Naive thymus-derived CD4-positive, alpha-beta T cell (primary cell): ENCODE measurements at regions not wholly inside any gene's neighbourhood (a gene's known extent, or its start where the extent isn't known, plus 50 kb on each side); places are given as distances from the start of the nearest gene placed in this dataset.

Experiments used
- ATAC-seq: fragments of 150-1000 bp; cut with Tn5 transposase; 2 replicates; pipeline ENCODE4 v1.10.0; 2021; ENCODE audit warnings: mild to moderate bottlenecking, moderate library complexity
- CTCF ChIA-PET: fragments of 350-600 bp; sonication (Branson Sonifier 250); formaldehyde crosslinking; loops from one replicate; lab custom pipeline; 2021; ENCODE audit warnings: antibody characterized with exemption; lab: Charles Lee
- POLR2A ChIA-PET: fragments of 350-600 bp; sonication (Branson Sonifier 250); formaldehyde crosslinking; loops from one replicate; lab custom pipeline; 2021; ENCODE audit warnings: antibody characterized with exemption, inconsistent platforms; lab: Charles Lee
- DNase-seq, 9 donors: peaks; one replicate each; pipeline versions ENCODE4 v3.0.0 to v3.0.0-alpha.2; 2020 to 2022; ENCODE audit warnings: mixed read lengths in 1 of 9
- H3K27ac ChIP-seq: one replicate; pipeline ENCODE4 v1.7.0; 2013; ENCODE audit warnings: mild to moderate bottlenecking, low read depth, low read length, moderate library complexity
- H3K27me3 ChIP-seq, 2 donors: one replicate each; pipeline ENCODE4 v1.7.0; 2013; ENCODE audit warnings: low read length in 2 of 2, mild to moderate bottlenecking in 2 of 2, moderate library complexity in 2 of 2; ENCODE audit not compliant: control insufficient read depth in 2 of 2, insufficient read depth in 2 of 2
- H3K36me3 ChIP-seq, 3 experiments: 1 replicate in 2 of 3; 2 replicates in 1 of 3; pipeline ENCODE4 v1.7.0; 2013; ENCODE audit warnings: low read length in 3 of 3, mild to moderate bottlenecking in 3 of 3, moderate library complexity in 1 of 3; ENCODE audit not compliant: insufficient read depth in 3 of 3, control insufficient read depth in 2 of 3
- H3K4me1 ChIP-seq, 2 donors: one replicate each; pipeline ENCODE4 v1.7.0; 2013; ENCODE audit warnings: low read length in 2 of 2, mild to moderate bottlenecking in 2 of 2, moderate library complexity in 1 of 2; ENCODE audit not compliant: control insufficient read depth in 2 of 2, insufficient read depth in 2 of 2
- H3K4me3 ChIP-seq: 2 replicates; pipeline ENCODE4 v1.7.0; 2013; ENCODE audit warnings: mild to moderate bottlenecking, low read length
- H3K9me3 ChIP-seq, 3 experiments: 1 replicate in 2 of 3; 2 replicates in 1 of 3; pipeline ENCODE4 v1.7.0; 2013; ENCODE audit warnings: low read length in 3 of 3; ENCODE audit not compliant: control insufficient read depth in 2 of 3
- H3K27ac Mint-ChIP-seq, 9 donors: one replicate each; pipeline ENCODE4 v1.8.0; 2020 to 2022; ENCODE audit warnings: mixed read lengths in 9 of 9, mild to moderate bottlenecking in 8 of 9, moderate library complexity in 5 of 9, inconsistent platforms in 2 of 9
- H3K27me3 Mint-ChIP-seq, 5 donors: one replicate each; pipeline ENCODE4 v1.8.0; 2021 to 2022; ENCODE audit warnings: mixed read lengths in 5 of 5, mild to moderate bottlenecking in 1 of 5
- H3K36me3 Mint-ChIP-seq, 5 donors: one replicate each; pipeline ENCODE4 v1.8.0; 2020 to 2022; ENCODE audit warnings: mixed read lengths in 5 of 5, mild to moderate bottlenecking in 3 of 5, inconsistent platforms in 1 of 5
- H3K4me1 Mint-ChIP-seq, 7 donors: one replicate each; pipeline ENCODE4 v1.8.0; 2020 to 2022; ENCODE audit warnings: mixed read lengths in 7 of 7, mild to moderate bottlenecking in 3 of 7, inconsistent platforms in 1 of 7
- H3K4me3 Mint-ChIP-seq, 10 donors: one replicate each; pipeline ENCODE4 v1.8.0; 2020 to 2022; ENCODE audit warnings: mild to moderate bottlenecking in 10 of 10, mixed read lengths in 10 of 10, moderate library complexity in 6 of 10, inconsistent platforms in 2 of 10
- H3K9me3 Mint-ChIP-seq, 11 donors: one replicate each; pipeline ENCODE4 v1.8.0; 2020 to 2022; ENCODE audit warnings: mixed read lengths in 11 of 11, mild to moderate bottlenecking in 4 of 11, inconsistent platforms in 1 of 11, moderate library complexity in 1 of 11
- intact Hi-C, 2 donors: fragments of 100-400 bp; cut with micrococcal nuclease; formaldehyde crosslinking; loops; one replicate each; pipeline ENCODE4 v1.15.1; 2023

- no peak overlapping the region for H3K4me3 Mint-ChIP-seq
- Histone ChIP-seq H3K27me3 (no peaks in the 10 kb centered on the region), H3K27ac (no peak overlapping the region), H3K36me3 (no peaks in the 10 kb centered on the region), H3K9me3 (no peaks in the 10 kb centered on the region), H3K4me3 (no peak overlapping the region), H3K4me1 (no peaks in the 10 kb centered on the region)
- H3K4me1 Mint-ChIP-seq, result peaks cover 0 to 4% (median 0%) of the 10 kb centered on the region in 7 donors
- no peak overlapping the region for H3K27ac Mint-ChIP-seq
- ATAC-seq (no peak), DNase-seq (no peak)
- CTCF ChIA-PET, result no interaction called here
- peaks cover 0 to 61% (median 15%) of the 10 kb centered on the region in 5 donors for H3K27me3 Mint-ChIP-seq
- peaks cover 0 to 8% (median 0%) of the 10 kb centered on the region in 11 donors for H3K9me3 Mint-ChIP-seq
- intact Hi-C loops, result no loop called here
- no peaks in the 10 kb centered on the region for H3K36me3 Mint-ChIP-seq
- POLR2A ChIA-PET, result no interaction called here
Observed at GRCh38 chr22:48853627-48854240, 973.9 kb downstream of the BRD1 start.

DNA sequence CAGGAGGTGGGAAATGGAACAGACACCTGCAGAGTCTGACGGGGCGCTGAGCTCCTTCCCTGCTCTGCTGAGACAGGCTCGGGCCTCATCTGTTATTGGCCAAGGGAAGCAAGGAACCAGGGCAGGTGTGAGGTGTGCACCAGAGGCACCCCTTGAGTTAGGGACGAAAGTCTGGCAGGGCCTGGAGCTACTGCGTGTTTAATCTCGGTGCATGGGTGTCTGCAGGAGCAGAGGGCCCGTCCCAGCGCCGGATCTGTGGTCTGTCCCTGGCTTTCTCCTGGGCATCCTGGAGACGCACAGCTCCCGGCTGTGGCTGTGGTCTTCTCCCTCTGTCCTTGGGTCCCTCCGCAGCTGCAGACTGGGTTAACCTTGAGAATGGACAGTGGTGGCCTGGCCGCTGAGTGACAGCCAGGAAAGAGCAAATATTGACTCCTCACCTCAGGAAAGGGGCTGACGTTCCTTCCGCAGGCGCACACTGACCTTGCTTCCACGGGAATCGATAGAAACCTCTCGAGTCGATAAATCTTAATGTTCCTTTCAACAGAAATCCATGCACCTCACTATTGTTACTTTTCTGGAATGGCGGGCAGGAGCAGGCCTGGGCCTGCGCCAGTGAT is 975.6 kb downstream of the BRD1 start:
- POLR2A ChIA-PET, result no interaction called here
- Mint-ChIP-seq H3K27me3 (peaks cover 0 to 58% (median 15%) of the 10 kb centered on the region in 5 donors), H3K9me3 (peaks cover 0 to 8% (median 0%) of the 10 kb centered on the region in 11 donors), H3K27ac (no peak overlapping the region), H3K4me1 (peaks cover 0 to 4% (median 0%) of the 10 kb centered on the region in 7 donors), H3K36me3 (no peaks in the 10 kb centered on the region), H3K4me3 (no peak overlapping the region)
- Histone ChIP-seq H3K27ac (no peak overlapping the region), H3K36me3 (no peaks in the 10 kb centered on the region), H3K4me1 (no peaks in the 10 kb centered on the region), H3K27me3 (no peaks in the 10 kb centered on the region), H3K4me3 (no peak overlapping the region), H3K9me3 (no peaks in the 10 kb centered on the region)
- DNase-seq (no peak), ATAC-seq (no peak)
- CTCF ChIA-PET, result no interaction called here
- intact Hi-C loops, result no loop called here

DNA sequence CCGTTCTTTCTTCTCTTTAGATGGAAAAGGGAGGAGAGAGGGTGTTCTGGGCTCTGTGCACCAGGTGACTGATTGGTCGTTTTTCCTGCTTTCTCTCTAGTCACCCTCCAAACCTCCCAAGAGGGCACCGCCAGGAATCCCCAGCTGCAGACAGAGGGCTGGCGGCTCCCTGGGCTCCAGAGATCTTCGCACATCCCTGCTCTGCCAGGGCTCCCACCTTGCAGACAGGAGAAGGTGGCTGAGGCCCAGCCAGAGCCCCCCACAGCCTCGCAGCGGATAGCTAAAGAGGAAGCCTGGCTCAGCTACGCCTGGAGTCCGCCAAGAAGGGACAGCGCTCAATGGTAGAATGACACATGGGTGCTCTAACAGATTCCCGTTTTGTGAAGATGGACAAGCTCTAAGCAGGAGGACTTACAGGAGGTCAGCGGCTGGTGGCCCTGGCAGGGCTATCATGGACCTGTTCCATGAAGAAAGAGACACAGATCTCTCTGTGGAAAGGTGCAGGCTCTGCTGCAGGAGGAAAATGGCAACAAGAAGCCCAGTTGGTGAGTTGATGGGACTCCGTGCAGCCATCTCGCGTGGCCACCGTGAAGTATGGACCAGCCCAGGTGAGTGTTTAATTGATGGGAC is 976.9 kb downstream of the BRD1 start:
- Mint-ChIP-seq H3K9me3 (peaks cover 0 to 8% (median 0%) of the 10 kb centered on the region in 11 donors), H3K4me3 (no peak overlapping the region), H3K36me3 (no peaks in the 10 kb centered on the region), H3K27me3 (peaks cover 0 to 59% (median 21%) of the 10 kb centered on the region in 5 donors), H3K27ac (no peak overlapping the region), H3K4me1 (peaks cover 0 to 4% (median 0%) of the 10 kb centered on the region in 7 donors)
- Histone ChIP-seq H3K27me3 (no peaks in the 10 kb centered on the region), H3K4me1 (no peaks in the 10 kb centered on the region), H3K9me3 (no peaks in the 10 kb centered on the region), H3K36me3 (no peaks in the 10 kb centered on the region), H3K27ac (no peak overlapping the region), H3K4me3 (no peak overlapping the region)
- CTCF ChIA-PET, result no interaction called here
- ATAC-seq (no peak), DNase-seq (no peak)
- intact Hi-C loops, result no loop called here
- POLR2A ChIA-PET, result no interaction called here

DNA sequence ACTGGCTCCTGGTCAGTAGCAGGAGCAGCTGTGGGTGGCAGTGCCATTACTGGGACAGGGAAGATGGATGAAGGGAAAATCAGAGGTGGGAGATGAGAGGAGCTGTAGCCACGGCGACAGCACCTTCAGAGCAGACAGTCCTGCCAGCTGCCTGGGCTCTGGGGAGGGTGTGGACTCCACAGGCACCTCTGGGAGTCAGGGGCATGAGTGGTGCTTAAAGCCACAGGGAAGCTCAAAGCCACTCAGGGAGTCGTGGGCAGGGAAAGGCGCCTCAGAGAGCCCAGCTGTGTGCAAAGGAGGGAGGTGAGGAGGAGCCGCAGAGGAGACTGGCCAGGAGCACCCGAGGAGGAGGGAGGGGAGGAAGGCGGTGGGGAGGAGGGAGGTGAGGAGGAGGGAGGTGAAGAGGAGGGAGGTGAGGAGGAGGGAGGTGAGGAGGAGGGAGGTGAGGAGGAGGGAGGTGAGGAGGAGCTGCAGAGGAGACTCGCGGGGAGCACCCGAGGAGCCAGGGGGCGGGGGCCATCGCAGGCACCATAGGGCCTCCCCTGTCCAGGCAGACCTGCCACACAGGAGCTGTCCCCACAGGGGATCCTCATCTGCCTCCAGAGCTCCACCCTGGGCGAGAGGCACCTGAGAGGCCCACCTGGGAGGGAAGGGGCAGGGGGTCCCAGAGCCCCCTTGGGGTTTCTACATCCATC is 977.6 kb downstream of the BRD1 start:
- no peak overlapping the region for H3K27ac ChIP-seq
- Mint-ChIP-seq H3K27ac (no peak overlapping the region), H3K4me1 (peaks cover 0 to 4% (median 0%) of the 10 kb centered on the region in 7 donors), H3K36me3 (no peaks in the 10 kb centered on the region), H3K4me3 (no peak overlapping the region), H3K27me3 (peaks cover 0 to 57% (median 19%) of the 10 kb centered on the region in 5 donors), H3K9me3 (peaks cover 0 to 5% (median 0%) of the 10 kb centered on the region in 11 donors)
- DNase-seq, result no peak
- no peaks in the 10 kb centered on the region for H3K4me1 ChIP-seq
- no peak overlapping the region for H3K4me3 ChIP-seq
- ChIA-PET POLR2A (no interaction called here), CTCF (no interaction called here)
- H3K9me3 ChIP-seq, result no peaks in the 10 kb centered on the region
- H3K36me3 ChIP-seq, result no peaks in the 10 kb centered on the region
- intact Hi-C loops, result no loop called here
- no peak for ATAC-seq
- H3K27me3 ChIP-seq, result no peaks in the 10 kb centered on the region

DNA sequence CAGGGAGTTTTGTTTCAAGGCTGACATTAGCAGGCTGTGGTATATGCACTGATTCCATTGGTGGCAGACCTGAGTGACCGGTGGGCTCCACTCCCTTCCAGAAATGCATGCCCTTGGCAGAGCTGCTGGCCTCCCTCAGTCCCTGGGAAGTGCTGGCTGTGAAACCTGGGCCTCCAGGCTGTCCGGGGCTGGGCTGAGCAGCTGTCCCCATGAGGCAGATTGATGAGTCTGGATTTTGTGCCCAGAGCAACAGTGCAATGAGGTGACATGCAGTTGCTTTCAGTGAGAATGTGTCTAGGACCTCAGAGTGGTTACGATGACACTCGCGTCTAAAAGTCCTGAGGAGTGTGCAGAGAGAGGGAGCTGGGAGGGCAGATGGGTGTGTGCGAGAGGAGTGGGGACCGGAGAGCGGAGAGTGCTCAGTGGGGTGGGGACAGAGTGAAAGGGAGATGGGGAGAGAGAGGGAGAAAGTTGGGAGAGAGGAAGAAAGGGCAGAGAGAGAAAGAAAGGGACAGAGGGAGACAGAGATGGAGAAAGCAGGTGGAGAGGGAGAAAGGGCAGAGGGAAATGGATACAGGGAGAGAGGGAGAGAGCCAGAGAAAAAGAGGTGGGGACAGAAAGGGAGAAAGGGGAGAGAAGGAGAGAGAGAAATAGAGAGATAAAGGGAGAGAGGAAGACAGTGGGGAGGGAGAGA is 978.3 kb downstream of the BRD1 start:
- ChIA-PET CTCF (no interaction called here), POLR2A (no interaction called here)
- intact Hi-C loops, result no loop called here
- Mint-ChIP-seq H3K4me3 (no peak overlapping the region), H3K27ac (peak overlapping the region in 1 of 9 donors; percentile 32), H3K27me3 (peaks cover 0 to 57% (median 20%) of the 10 kb centered on the region in 5 donors), H3K9me3 (peaks cover 0 to 5% (median 0%) of the 10 kb centered on the region in 11 donors), H3K36me3 (no peaks in the 10 kb centered on the region), H3K4me1 (no peaks in the 10 kb centered on the region)
- H3K27ac ChIP-seq, result no peak overlapping the region
- H3K9me3 ChIP-seq, result no peaks in the 10 kb centered on the region
- no peaks in the 10 kb centered on the region for H3K27me3 ChIP-seq
- ATAC-seq (no peak), DNase-seq (no peak)
- no peaks in the 10 kb centered on the region for H3K36me3 ChIP-seq
- no peaks in the 10 kb centered on the region for H3K4me1 ChIP-seq
- H3K4me3 ChIP-seq, result no peak overlapping the region

GRCh38 chr22:48846200-48846599 is 981.5 kb downstream of the BRD1 start:
- no peaks in the 10 kb centered on the region for H3K27me3 ChIP-seq
- Mint-ChIP-seq H3K36me3 (no peaks in the 10 kb centered on the region), H3K4me3 (no peak overlapping the region), H3K9me3 (peaks cover 0 to 5% (median 0%) of the 10 kb centered on the region in 11 donors), H3K27me3 (peaks cover 0 to 57% (median 24%) of the 10 kb centered on the region in 5 donors), H3K27ac (no peak overlapping the region), H3K4me1 (no peaks in the 10 kb centered on the region)
- ChIA-PET POLR2A (no interaction called here), CTCF (interaction anchor here (0.6 kb wide), 1 partner anchor 15 kb away, joined by 3 read pairs; no protein-coding TSS in a partner anchor)
- H3K27ac ChIP-seq, result no peak overlapping the region
- ATAC-seq (no peak), DNase-seq (no peak)
- H3K4me1 ChIP-seq, result no peaks in the 10 kb centered on the region
- no peaks in the 10 kb centered on the region for H3K9me3 ChIP-seq
- H3K36me3 ChIP-seq, result no peaks in the 10 kb centered on the region
- no peak overlapping the region for H3K4me3 ChIP-seq
- intact Hi-C loops, result no loop called here
